GM10266 (cell line): ENCODE measurements at regions not wholly inside any gene's neighbourhood (a gene's known extent, or its start where the extent isn't known, plus 50 kb on each side); places are given as distances from the start of the nearest gene placed in this dataset.

Experiments used
- DNase-seq: peaks from one replicate; pipeline ENCODE4 v3.0.0; 2012; ENCODE audit errors: extremely low spot score
- CTCF ChIP-seq: IDR thresholded peaks from 2 replicates; pipeline ENCODE4 v1.5.1; 2012; ENCODE audit warnings: mild to moderate bottlenecking, low read depth; ENCODE audit not compliant: control insufficient read depth, insufficient read depth; ENCODE audit errors: missing control alignments

- TF ChIP-seq CTCF: no peak
- no peak for DNase-seq
These were observed 105.5 kb upstream of the FAM204A start for GRCh38 chr10:118447478-118448270.

- DNase-seq: no peak
These were observed 103.4 kb upstream of the FAM204A start for GRCh38 chr10:118445535-118445934.

GRCh38 chr10:118444069-118444468, 101.9 kb upstream of the FAM204A start:
- no peak for DNase-seq
- no peak for TF ChIP-seq CTCF

More at GRCh38 chr10:118445535-118445934, 103.4 kb upstream of the FAM204A start:
- TF ChIP-seq CTCF: no peak

GRCh38 chr10:118442032-118442431, 99.9 kb upstream of the FAM204A start:
- DNase-seq: no peak
- no peak for TF ChIP-seq CTCF

GRCh38 chr10:118439824-118440223, 97.7 kb upstream of the FAM204A start:
- DNase-seq: no peak
- TF ChIP-seq CTCF: no peak

GRCh38 chr10:118436742-118437141, 94.6 kb upstream of the FAM204A start:
- no peak for DNase-seq
- TF ChIP-seq CTCF: no peak

- no peak for TF ChIP-seq CTCF
- DNase-seq: no peak
These were observed 88.1 kb upstream of the FAM204A start for GRCh38 chr10:118430190-118430589.
